ENCODE measurements at regions not wholly inside any gene's neighbourhood (a gene's known extent, or its start where the extent isn't known, plus 50 kb on each side); places are given as distances from the start of the nearest gene placed in this dataset.

GRCh38 chr2:157164891-157165290 lies 92.6 kb upstream of the GALNT5 start:
- DNase-seq, result no peak

DNA sequence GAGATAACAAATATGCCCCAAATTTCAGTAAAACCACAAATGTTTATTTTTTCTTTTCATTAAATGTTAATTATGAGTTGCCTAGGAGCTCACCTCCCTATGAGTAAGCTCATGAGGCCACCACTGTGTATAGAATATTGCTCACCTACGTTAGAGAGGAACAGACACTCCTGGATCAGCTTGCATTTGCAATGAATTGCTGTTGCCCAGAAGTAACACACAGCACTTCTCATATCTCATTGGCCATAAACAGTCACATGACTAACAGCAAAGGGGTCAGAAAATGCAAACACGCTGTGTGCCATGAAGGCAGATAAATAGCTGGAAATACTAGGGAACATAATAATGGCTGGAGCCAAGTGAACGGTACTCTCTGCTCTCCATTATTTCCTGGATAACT lies 89.0 kb upstream of the GALNT5 start:
- no peak for DNase-seq

DNA sequence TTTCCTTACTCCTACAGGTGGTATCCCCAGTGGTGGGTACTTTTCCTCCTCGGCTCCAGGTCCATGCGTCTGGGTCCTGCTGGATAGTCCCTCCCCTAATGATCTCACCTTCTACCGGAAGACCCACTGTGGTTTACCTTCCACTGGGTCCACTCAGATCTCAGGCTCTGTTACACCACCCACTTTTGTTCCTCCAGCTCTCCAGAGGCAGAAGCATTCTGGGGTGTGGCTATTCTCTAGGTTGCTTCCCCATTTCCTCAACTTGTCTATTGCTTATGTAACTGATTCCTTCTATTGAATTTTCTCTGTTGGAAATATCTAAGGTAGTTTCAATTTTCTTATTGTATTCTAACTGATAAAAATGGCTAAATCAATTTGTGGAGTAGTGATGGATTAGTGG lies 87.6 kb upstream of the GALNT5 start:
- no peak for DNase-seq

DNA sequence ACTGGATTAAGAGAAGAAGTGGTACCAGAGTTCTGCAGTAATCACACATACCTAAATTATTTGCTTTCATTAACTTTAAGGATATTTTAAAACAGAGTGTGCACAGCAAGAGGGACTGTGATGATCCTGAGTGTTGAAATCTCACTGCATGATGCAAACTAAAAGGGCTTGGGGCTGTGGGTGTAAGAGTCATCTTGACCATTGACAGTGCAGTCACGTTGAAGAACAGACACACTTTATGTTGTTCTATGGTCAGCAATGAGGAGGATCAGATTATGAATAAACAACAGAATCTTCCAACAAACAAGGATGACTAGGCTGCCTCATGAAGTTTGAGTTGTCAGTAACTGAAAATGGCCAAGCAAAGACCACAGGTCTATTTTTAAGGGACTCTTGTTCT lies 87.2 kb upstream of the GALNT5 start:
- no peak for DNase-seq

- no peak for DNase-seq
Observed at GRCh38 chr2:157172239-157172638, 85.3 kb upstream of the GALNT5 start.

DNA sequence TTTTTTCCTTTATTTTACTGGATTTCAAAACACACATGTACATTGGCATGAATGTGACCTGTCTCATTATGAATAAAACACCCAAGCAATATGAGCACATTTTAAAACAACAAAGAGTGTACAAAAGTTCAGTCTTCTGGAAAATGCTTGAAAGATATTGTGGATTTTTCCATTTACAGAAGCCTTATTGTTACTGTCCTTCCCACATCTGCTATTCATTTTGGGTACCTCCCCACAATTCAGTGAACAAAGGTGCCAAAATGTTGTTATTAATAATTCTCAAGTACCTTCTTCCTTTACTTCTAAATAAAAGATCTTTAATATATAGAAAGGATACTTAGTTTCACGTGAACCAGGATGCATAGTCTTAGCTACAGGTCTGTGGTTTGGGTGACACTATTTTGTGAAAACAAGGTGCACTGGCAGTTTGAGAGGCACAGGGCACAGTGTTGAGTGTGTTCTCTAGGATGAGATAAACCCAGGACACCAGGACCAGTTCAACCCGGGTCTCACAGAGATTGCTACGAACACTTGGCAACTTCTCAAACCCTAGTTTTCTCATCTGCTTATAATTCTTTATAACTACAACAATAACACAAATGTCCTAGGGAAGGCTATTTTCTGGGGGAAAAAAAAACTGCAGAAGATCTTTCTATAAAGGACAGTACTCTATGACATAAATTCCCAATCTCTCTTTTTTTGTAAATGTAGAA lies 84.5 kb upstream of the GALNT5 start:
- DNase-seq, result peak; percentile 31

GRCh38 chr2:157173740-157174184 lies 83.7 kb upstream of the GALNT5 start:
- peak; percentile 98 for DNase-seq

DNA sequence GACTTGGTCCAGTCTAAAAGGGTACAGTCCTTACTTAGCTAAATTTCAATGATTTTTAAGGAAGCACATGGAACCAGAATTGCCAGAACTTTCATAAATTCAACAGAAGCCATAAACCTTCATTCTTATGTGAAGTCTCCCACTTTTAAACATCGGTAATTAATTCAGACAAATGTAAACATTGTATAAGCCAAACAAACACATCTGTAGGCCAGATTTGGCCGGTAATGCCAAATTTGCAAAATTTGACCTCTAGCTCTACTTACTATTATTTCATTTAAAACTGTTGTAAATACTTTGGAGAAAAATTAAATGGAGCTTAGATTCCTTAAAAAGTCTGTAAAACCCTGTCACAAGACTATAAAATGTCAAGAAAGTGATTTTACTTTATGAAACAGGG lies 83.2 kb upstream of the GALNT5 start:
- no peak for DNase-seq

GRCh38 chr2:157176602-157177001 lies 80.9 kb upstream of the GALNT5 start:
- no peak for DNase-seq

- DNase-seq, result no peak
Observed at GRCh38 chr2:157178874-157179273, 78.6 kb upstream of the GALNT5 start.

DNA sequence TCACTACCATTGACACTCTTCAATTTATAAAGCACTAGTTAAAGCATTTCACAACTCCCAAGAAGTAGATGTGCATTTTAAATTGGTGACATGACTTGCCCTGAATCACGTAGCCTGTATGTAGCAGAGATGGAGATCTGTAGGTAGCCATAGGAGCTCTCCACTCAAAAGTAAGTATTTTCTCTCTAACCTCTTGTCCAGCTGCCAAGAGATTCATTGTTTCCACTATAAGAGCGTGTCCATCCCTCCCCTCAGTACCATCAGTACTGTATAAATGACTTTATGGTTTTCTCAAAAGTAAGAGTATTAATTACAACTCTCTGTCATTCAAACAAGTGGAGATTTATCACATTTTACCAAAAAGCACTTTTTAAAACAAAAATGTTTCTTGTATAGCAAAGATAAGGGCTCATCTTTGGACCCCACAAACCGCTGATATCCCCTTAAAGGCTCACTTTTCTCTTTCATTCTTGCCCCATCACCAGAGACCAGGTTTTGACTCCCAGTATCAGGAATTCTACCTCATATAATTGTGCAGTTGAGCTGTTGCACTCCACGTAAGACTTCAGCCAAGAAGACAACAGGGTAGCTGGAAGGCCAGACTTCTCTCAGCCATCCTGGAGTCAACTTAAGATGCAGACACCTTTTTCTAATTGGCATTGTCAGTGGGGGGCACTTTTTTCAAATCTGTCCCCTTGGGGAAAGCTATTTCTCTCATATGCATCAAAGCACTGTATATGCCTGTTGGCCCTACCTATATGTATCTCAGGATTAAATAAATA lies 78.0 kb upstream of the GALNT5 start:
- no peak for DNase-seq

- DNase-seq, result no peak
Observed at GRCh38 chr2:157180359-157180758, 77.1 kb upstream of the GALNT5 start.

DNA sequence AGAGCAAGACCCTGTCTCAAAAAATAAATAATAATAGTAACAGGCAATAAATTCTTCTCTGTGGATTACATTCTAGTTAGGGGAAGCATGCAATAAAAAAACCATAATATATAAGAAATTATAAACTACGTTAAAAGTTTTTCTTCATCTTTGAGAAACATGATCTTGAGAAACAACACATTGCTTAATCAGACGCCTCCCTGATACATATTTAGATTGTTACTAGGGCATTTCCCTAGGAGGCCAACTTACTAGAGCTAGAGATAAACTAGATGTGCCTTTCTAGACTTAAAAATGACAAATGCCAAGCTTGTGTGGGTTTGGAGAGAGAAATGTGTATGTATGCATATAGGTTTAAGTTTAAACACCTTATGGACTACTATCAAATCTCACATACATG lies 76.3 kb upstream of the GALNT5 start:
- no peak for DNase-seq

- DNase-seq, result no peak
Observed at GRCh38 chr2:157182204-157182709, 75.2 kb upstream of the GALNT5 start.

- DNase-seq, result peak; percentile 85
Observed at GRCh38 chr2:157182834-157183396, 74.6 kb upstream of the GALNT5 start.

DNA sequence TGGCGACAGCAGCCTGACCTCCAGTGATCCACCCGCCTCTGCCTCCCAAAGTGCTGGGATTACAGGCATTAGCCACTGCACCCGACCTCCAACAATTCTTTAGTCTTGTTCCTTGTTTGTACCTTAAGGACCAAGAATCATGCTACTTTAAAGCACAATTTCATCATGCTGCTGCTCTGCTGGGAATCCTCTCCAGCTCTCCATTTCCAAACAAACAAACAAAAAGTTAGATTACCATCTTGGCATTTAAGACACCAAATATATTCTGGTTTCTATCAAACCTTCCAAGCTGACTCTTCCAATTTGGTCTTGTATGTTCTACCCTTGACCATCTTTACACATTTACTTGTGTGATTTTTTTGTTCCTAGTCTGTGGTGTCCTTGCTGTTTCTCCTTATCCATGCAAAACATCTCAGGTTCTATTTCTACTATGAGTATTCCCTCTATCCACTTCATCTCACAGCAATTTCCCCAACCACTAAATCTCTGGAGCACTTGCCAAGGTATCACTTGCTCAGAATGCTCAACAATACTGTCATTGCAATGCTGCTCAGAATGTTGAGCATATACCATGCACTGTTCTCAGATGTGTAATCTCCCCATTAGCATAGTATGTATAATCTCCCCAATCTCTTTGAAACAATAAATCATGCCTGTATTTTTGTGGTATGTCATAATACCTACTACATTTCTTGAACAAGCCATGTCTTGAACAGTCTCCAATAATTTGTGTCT lies 73.2 kb upstream of the GALNT5 start:
- DNase-seq, result no peak

DNA sequence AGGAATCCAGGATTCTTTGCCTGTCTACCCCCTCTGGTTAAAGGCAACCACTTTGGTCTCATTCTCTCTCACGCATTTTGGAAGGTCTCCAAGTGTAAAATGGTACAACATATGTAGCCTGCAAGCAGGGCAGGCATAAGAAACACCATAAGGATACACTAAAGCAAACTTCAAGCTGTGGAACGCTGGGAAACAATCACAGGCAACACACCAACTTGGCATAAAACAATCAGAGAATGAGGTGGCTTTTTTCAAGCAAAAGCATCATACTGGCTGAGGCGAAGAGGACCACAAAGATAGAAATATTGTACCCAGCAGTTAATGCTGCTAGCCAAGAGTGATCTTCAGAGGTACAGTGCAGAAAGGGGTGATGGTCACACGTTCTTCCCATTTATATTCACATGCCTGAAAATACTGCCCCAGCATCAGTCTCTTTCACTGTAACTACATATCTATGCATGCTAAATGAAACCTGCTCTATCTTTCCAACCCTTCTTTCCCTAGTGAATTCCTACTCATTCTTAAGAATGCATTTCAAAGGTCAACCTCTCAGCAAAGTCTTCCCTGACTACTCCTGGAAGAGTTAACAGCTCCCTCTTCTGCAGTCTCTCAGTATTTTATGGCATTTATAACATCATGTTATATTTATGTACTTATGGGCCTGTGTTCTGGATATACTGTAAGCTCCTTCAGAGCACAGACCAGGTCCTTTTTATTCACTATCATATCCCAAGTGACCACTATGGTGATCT lies 71.9 kb upstream of the GALNT5 start:
- DNase-seq, result no peak

DNA sequence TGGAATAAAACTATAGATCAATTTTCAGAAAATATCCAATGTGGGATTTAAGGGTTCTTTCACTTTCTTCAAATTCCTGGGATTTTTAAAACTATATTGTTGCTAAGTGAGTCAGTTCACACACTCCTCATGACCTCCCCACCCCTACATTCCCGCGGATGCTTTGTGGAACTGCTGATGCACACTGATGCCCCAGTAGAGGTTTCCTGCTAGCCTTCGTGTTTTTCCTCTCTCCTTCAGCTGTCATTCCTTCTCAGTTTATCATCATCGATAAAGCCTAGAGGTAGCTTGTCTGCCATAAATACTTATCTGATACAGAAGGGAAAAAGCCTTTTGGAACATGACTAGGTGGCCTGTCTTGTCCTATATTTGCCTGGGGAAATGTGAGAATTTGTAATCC lies 67.4 kb upstream of the GALNT5 start:
- peak; percentile 95 for DNase-seq

- DNase-seq, result no peak
Observed at GRCh38 chr2:157191186-157191585, 66.3 kb upstream of the GALNT5 start.

- DNase-seq, result no peak
Observed at GRCh38 chr2:157192445-157193423, 64.8 kb upstream of the GALNT5 start.

GRCh38 chr2:157193461-157193860 lies 64.0 kb upstream of the GALNT5 start:
- DNase-seq, result no peak
